ENCODE measurements at regions not wholly inside any gene's neighbourhood (a gene's known extent, or its start where the extent isn't known, plus 50 kb on each side); places are given as distances from the start of the nearest gene placed in this dataset.

GRCh38 chr10:57849691-57850357 lies 417.9 kb downstream of the IPMK start:
- TF ChIP-seq CTCF (IDR thresholded peaks at IDR 0.05) (peak; percentile 74), ZFX (IDR thresholded peaks at IDR 0.05; ENCODE audit: borderline replicate concordance) (no peak)
- peak overlapping the region; percentile 28 for H3K27ac ChIP-seq

DNA sequence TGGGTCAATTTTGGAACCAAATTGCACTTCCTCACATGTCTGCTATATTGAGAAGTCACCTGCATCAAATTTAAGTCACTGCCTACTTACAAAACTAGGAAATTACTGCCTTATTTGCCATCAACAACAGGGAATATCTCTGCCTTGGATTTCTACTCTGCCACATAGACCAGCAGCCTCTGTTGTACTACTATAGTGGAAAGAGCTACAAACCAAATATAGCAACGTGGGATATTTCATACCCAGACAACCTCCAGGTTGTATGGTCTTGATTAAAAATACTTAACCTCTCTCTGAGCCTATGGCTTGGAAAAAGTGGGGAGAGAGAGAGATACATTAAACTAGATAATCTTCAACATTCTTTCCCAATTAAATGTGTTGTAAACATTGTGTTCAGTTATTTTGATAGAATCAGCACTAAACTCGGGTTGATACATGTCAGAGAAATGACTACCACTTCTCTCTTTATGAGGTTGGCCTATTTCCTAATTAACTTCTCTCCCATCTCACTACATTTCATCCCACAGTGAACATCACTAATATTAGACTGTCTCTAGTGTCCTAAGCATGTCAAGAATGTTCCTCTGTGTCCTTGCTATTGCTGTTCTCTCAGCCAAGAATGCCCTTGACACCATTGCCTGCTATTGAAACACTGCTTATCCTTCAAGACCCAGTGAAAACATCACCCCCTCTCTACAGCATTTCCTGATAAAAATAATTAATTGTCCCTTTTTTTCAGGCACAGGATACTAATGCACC lies 421.2 kb downstream of the IPMK start:
- no peak overlapping the region for H3K27ac ChIP-seq
- no peak for TF ChIP-seq ZFX (IDR thresholded peaks at IDR 0.05; ENCODE audit: borderline replicate concordance)
- TF ChIP-seq CTCF (IDR thresholded peaks at IDR 0.05), result no peak

DNA sequence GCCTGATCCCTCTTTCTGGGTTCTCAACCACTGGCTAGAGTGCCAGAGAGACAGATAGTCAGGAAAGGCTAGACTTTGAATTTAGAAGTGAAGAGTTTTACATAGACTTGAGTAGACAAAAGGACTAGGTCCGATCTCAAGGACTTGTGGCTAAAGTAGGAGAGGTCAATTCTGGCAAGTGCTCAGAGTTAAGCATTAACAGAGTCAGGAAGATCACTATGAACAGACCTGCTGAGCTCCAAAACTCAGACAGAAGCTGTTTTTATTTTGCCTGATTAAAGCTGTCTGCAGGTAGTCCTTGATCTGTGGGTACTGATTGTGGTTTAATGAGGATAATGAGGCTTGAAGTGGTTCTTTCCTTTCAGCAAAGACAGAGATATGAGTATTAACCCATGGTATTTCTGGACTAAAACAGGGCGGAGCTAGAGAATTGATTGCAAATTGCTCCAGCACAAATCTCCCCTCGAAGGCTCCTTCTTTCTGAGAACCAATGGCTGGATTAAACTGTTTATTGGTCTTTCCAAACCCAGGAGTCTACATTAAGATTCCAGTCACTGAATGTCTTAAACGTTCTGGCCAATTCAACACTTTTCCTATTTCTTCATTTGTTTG lies 423.2 kb downstream of the IPMK start:
- TF ChIP-seq CTCF (IDR thresholded peaks at IDR 0.05), result no peak
- no peak for TF ChIP-seq ZFX (IDR thresholded peaks at IDR 0.05; ENCODE audit: borderline replicate concordance)

DNA sequence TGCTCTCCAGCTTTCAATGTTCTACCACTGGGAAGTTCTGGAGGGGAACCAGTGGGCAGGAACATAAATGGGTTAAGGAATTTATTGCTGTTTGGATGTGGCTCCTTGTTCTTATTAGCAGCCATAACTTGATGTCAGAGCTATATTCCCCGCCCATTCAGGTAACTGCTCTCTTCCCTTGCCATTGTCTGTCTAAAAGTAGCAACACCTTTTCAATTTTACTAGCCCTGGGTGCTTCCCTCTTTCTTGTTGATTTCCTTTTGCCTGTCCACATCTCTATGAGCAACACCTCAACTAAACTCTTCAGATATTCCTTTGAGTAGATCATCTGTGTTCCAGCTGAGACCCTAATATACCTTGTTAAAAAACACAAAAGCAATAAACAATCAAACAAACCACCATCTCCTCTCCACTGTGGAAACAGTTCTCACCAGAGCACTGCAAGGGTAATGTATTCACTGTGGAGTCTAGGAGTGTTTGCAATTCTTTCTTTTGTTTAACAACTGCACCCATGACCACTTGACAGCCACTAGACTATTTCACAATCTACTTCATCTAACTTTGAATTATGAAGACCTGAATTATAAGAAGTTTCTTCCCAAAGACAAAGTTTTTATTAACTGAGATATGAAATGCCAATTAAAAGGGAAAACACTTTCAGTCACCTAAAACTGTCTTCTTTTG lies 436.7 kb downstream of the IPMK start:
- no peak for TF ChIP-seq CTCF (IDR thresholded peaks at IDR 0.05)
- H3K27ac ChIP-seq, result no peak overlapping the region

More for the DNA sequence above, 423.2 kb downstream of the IPMK start:
- no peak overlapping the region for H3K27ac ChIP-seq

- TF ChIP-seq CTCF (IDR thresholded peaks at IDR 0.05), result no peak
- TF ChIP-seq ZFX (IDR thresholded peaks at IDR 0.05; ENCODE audit: borderline replicate concordance), result no peak
- no peak overlapping the region for H3K27ac ChIP-seq
Measured at GRCh38 chr10:57825015-57825414, 442.7 kb downstream of the IPMK start.

- H3K27ac ChIP-seq, result no peak overlapping the region
- TF ChIP-seq ZFX (IDR thresholded peaks at IDR 0.05; ENCODE audit: borderline replicate concordance) (no peak), CTCF (IDR thresholded peaks at IDR 0.05) (no peak)
Measured at GRCh38 chr10:57823398-57823797, 444.3 kb downstream of the IPMK start.

Data from 22Rv1 (cell line).